ENCODE measurements at regions not wholly inside any gene's neighbourhood (a gene's known extent, or its start where the extent isn't known, plus 50 kb on each side); places are given as distances from the start of the nearest gene placed in this dataset.

DNA sequence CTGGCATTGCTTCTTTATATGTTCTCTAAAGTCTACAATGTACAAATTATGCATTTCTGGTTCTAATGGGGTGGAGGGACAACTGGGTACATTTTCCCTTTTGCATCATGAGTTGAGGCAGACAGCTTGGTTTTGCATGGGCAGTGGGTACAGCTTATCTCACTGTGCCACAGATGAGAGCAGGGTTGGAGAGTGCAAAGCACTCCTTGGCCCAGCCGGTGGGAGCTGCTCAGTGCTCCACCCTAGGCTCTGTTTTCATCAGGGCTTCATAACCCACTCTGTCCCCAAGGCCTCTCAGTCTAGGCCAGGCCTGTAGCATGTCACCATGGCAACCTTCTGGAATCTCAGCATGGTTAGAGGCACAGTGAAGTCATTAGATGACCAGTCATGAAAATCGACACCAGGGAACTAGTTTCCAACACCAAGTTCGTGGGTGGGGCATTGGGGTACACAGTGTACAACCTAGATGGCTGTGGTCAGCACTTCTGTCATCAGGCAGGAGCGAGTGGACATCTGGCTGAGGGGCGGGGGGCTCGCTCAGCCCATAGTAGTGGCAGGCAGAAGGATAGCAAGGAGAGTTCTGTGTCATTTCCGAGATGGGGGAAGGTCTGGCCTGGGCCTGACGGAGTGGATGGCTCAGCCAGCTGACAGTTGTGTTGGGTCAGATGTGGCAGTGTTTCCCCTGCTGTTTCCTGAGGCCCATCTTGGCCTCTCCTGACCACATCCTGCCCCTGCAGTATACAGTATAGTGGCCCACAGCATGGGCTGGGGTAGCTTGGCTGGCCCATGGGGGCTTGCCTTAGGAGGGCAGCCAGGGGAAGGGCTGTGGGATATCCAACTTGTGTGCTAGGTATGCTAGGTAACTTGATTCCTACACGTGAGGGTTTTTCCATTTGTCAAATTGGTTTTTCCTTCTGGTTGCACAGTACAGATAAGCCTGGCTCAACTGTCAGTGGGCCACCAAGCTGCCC is 75.7 kb upstream of the PRR23C start:
- H3K36me3 ChIP-seq (replicated peaks; ENCODE audit: low read depth, low read length), result no peaks in the 10 kb centered on the region
- H3K4me1 ChIP-seq (ENCODE audit: low read length), result no peaks in the 10 kb centered on the region
- H4K20me1 ChIP-seq (ENCODE audit: insufficient read depth, low read length), result no peaks in the 10 kb centered on the region
- H3K4me3 ChIP-seq (ENCODE audit: low read length), result no peak overlapping the region
- no peak overlapping the region for H2AFZ ChIP-seq (ENCODE audit: low read depth, low read length)
- no peak overlapping the region for H3K27ac ChIP-seq (ENCODE audit: low read length)
- H3K4me2 ChIP-seq (ENCODE audit: low read length), result no peak overlapping the region
- H3K9me3 ChIP-seq (ENCODE audit: insufficient read depth, low read length), result no peaks in the 10 kb centered on the region
- no peak overlapping the region for H3K9ac ChIP-seq (ENCODE audit: low read length)
- no peaks in the 10 kb centered on the region for H3K79me2 ChIP-seq (ENCODE audit: low read length)
- TF ChIP-seq EZH2phosphoT487 (IDR thresholded peaks at IDR 0.05; ENCODE audit: low read depth), result no peak
- TF ChIP-seq, protein P1, sequence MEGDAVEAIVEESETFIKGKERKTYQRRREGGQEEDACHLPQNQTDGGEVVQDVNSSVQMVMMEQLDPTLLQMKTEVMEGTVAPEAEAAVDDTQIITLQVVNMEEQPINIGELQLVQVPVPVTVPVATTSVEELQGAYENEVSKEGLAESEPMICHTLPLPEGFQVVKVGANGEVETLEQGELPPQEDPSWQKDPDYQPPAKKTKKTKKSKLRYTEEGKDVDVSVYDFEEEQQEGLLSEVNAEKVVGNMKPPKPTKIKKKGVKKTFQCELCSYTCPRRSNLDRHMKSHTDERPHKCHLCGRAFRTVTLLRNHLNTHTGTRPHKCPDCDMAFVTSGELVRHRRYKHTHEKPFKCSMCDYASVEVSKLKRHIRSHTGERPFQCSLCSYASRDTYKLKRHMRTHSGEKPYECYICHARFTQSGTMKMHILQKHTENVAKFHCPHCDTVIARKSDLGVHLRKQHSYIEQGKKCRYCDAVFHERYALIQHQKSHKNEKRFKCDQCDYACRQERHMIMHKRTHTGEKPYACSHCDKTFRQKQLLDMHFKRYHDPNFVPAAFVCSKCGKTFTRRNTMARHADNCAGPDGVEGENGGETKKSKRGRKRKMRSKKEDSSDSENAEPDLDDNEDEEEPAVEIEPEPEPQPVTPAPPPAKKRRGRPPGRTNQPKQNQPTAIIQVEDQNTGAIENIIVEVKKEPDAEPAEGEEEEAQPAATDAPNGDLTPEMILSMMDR (IDR thresholded peaks at IDR 0.05; ENCODE audit: low read depth, low read length), result no peak
- H3K27me3 ChIP-seq (ENCODE audit: low read depth, low read length), result peaks cover 2% of the 10 kb centered on the region; the same call in 1 of the 2 replicates

DNA sequence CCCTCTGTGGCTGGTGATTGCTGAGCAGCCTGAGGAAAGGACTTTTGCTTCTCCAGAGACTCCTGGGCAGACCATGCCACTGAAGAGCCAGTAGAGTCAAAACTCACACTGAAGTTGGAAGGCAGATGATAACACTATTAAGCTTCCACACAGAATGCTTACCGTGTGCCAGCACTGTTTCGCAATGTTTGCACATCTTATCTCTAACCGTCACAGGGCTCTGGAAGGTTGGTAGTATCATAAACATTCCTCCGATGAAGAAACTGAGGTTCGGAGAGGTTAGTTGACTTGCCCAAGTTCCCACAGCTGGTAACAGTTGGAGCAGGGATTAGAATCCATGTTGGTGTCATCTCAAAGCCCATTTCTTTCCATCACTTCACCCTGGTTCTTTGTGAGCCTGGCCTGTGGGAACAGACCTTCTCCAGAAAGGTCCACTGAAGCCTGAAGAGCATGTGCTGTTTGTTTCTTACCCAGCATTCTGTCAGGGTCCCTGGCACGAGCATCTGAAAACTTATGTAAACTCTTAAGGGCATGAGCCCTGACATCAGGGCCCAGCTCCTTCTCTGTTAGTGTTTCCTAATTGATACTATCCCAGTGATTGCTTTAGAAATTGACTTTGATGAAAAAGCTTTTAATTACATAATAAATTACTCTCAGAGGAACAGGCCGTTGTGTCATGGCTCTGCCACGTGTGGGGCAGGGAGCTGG is 77.0 kb upstream of the PRR23C start:
- no peaks in the 10 kb centered on the region for H3K9me3 ChIP-seq (ENCODE audit: insufficient read depth, low read length)
- no peaks in the 10 kb centered on the region for H3K4me1 ChIP-seq (ENCODE audit: low read length)
- no peak overlapping the region for H3K4me3 ChIP-seq (ENCODE audit: low read length)
- H3K79me2 ChIP-seq (ENCODE audit: low read length), result no peaks in the 10 kb centered on the region
- no peak overlapping the region for H3K4me2 ChIP-seq (ENCODE audit: low read length)
- TF ChIP-seq, protein P1 (IDR thresholded peaks at IDR 0.05; ENCODE audit: low read depth, low read length), result no peak
- no peak for TF ChIP-seq EZH2phosphoT487 (IDR thresholded peaks at IDR 0.05; ENCODE audit: low read depth)
- no peak overlapping the region for H3K27ac ChIP-seq (ENCODE audit: low read length)
- peaks cover 3% of the 10 kb centered on the region; the same call in 1 of the 2 replicates for H3K27me3 ChIP-seq (ENCODE audit: low read depth, low read length)
- H4K20me1 ChIP-seq (ENCODE audit: insufficient read depth, low read length), result no peaks in the 10 kb centered on the region
- H3K36me3 ChIP-seq (replicated peaks; ENCODE audit: low read depth, low read length), result no peaks in the 10 kb centered on the region
- no peak overlapping the region for H2AFZ ChIP-seq (ENCODE audit: low read depth, low read length)
- H3K9ac ChIP-seq (ENCODE audit: low read length), result no peak overlapping the region

DNA sequence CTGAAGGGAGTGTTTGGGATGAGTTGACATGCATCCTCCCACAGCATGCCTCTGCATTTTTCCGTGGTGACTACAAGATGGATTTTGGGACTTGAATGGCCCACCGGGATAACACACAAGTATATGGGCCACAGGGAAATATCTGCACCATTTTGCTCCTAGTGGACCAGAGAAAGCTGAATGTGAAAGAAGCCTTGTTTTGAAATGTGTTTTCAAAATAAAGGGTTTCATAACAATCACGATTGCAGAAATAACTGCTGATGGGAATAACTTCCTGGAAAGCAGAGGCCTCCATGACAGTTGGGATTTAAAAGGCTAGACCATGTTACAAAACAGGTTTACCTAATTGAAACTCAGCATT is 77.5 kb upstream of the PRR23C start:
- Histone ChIP-seq H3K79me2 (ENCODE audit: low read length) (no peaks in the 10 kb centered on the region), H2AFZ (ENCODE audit: low read depth, low read length) (no peak overlapping the region), H3K4me2 (ENCODE audit: low read length) (no peak overlapping the region), H3K36me3 (replicated peaks; ENCODE audit: low read depth, low read length) (no peaks in the 10 kb centered on the region), H3K4me1 (ENCODE audit: low read length) (no peaks in the 10 kb centered on the region), H3K27ac (ENCODE audit: low read length) (no peak overlapping the region), H3K4me3 (ENCODE audit: low read length) (no peak overlapping the region), H3K9me3 (ENCODE audit: insufficient read depth, low read length) (no peaks in the 10 kb centered on the region), H3K9ac (ENCODE audit: low read length) (no peak overlapping the region), H4K20me1 (ENCODE audit: insufficient read depth, low read length) (no peaks in the 10 kb centered on the region), H3K27me3 (ENCODE audit: low read depth, low read length) (peaks cover 3% of the 10 kb centered on the region; the same call in 1 of the 2 replicates)
- TF ChIP-seq, protein P1 (IDR thresholded peaks at IDR 0.05; ENCODE audit: low read depth, low read length), result no peak
- no peak for TF ChIP-seq EZH2phosphoT487 (IDR thresholded peaks at IDR 0.05; ENCODE audit: low read depth)

DNA sequence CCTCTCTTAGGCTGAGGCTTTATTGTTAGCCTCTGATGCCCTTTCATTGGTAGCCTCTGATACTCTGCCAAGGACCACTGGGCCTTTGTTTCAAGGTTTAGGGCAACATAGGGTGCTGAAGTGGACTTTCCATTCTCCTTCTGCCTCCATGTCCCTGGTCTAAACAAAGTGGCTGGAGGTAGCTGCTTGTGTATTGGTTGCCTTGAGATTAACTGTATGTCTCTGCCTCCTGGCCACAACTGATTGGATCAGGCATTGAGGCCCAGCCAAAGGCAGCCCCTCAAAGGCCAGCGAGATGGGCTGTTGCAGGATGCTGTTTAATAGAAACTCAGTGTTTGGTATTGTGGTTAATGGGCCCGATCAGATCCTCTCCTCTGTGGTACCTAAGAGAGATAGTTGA is 77.9 kb upstream of the PRR23C start:
- no peaks in the 10 kb centered on the region for H4K20me1 ChIP-seq (ENCODE audit: insufficient read depth, low read length)
- H3K4me3 ChIP-seq (ENCODE audit: low read length), result no peak overlapping the region
- no peaks in the 10 kb centered on the region for H3K36me3 ChIP-seq (replicated peaks; ENCODE audit: low read depth, low read length)
- H3K4me1 ChIP-seq (ENCODE audit: low read length), result no peaks in the 10 kb centered on the region
- no peak overlapping the region for H2AFZ ChIP-seq (ENCODE audit: low read depth, low read length)
- no peaks in the 10 kb centered on the region for H3K9me3 ChIP-seq (ENCODE audit: insufficient read depth, low read length)
- peaks cover 3% of the 10 kb centered on the region; the same call in 1 of the 2 replicates for H3K27me3 ChIP-seq (ENCODE audit: low read depth, low read length)
- no peak overlapping the region for H3K27ac ChIP-seq (ENCODE audit: low read length)
- no peak overlapping the region for H3K4me2 ChIP-seq (ENCODE audit: low read length)
- no peak overlapping the region for H3K9ac ChIP-seq (ENCODE audit: low read length)
- TF ChIP-seq, protein P1 (IDR thresholded peaks at IDR 0.05; ENCODE audit: low read depth, low read length), result no peak
- no peak for TF ChIP-seq EZH2phosphoT487 (IDR thresholded peaks at IDR 0.05; ENCODE audit: low read depth)
- H3K79me2 ChIP-seq (ENCODE audit: low read length), result no peaks in the 10 kb centered on the region

All from OCI-LY3 (cell line).